ENCODE measurements at regions not wholly inside any gene's neighbourhood (a gene's known extent, or its start where the extent isn't known, plus 50 kb on each side); places are given as distances from the start of the nearest gene placed in this dataset.

DNA sequence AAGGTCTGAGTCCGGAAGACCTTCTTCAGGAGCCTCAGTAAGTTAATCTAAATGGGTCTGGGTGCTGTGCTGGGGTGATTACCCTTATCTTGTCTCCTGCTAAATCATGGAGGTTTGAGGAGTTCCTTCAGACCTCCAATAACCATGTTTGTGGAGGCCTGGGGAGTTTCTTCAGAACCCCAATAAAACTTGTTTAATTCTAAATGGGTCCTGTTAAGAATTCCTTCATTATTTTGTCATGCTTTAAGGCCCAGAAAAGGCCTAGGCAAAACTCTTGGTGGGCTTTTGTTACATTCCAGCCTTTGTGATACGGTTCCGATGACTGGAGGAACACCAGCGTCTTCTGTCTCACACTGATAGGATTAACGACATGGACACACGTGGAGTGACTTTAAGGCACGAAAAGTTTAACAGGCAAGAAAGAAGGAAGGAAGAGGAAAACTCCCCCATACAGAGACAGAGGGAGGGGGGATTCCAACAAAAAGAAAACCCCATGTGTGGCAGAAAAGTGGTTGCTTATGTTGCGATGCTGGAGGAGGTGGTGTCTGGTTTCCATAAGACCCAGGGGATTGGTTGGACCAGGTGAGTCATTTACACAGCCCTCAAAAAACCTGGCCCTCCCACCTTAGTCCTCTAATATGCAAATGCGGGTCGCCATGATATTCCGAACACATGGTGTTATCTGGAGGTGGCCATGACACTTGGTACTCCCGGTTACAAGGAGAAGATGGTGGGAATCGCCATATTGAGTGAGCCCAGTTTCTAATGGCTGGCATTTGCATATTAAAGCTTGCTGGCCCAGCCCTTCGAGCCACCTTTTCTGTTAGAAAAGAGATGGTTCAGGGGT, 72.6 kb upstream of the MFGE8 start:
- DNase-seq (ENCODE audit: low spot score in 2 of 2) = no peak
- intact Hi-C loops (cut with DNase I) = no loop called here
- no peaks in the 10 kb centered on the region for H3K9me3 ChIP-seq
- H3K27ac ChIP-seq = no peak overlapping the region
- no peak overlapping the region for H3K4me3 ChIP-seq
- no peaks in the 10 kb centered on the region for H3K36me3 ChIP-seq
- H3K27me3 ChIP-seq = no peaks in the 10 kb centered on the region
- TF ChIP-seq, protein P1, sequence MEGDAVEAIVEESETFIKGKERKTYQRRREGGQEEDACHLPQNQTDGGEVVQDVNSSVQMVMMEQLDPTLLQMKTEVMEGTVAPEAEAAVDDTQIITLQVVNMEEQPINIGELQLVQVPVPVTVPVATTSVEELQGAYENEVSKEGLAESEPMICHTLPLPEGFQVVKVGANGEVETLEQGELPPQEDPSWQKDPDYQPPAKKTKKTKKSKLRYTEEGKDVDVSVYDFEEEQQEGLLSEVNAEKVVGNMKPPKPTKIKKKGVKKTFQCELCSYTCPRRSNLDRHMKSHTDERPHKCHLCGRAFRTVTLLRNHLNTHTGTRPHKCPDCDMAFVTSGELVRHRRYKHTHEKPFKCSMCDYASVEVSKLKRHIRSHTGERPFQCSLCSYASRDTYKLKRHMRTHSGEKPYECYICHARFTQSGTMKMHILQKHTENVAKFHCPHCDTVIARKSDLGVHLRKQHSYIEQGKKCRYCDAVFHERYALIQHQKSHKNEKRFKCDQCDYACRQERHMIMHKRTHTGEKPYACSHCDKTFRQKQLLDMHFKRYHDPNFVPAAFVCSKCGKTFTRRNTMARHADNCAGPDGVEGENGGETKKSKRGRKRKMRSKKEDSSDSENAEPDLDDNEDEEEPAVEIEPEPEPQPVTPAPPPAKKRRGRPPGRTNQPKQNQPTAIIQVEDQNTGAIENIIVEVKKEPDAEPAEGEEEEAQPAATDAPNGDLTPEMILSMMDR (IDR thresholded peaks at IDR 0.05) = no peak
- peaks cover 0 to 13% of the 10 kb centered on the region in 2 donors for H3K4me1 ChIP-seq

DNA sequence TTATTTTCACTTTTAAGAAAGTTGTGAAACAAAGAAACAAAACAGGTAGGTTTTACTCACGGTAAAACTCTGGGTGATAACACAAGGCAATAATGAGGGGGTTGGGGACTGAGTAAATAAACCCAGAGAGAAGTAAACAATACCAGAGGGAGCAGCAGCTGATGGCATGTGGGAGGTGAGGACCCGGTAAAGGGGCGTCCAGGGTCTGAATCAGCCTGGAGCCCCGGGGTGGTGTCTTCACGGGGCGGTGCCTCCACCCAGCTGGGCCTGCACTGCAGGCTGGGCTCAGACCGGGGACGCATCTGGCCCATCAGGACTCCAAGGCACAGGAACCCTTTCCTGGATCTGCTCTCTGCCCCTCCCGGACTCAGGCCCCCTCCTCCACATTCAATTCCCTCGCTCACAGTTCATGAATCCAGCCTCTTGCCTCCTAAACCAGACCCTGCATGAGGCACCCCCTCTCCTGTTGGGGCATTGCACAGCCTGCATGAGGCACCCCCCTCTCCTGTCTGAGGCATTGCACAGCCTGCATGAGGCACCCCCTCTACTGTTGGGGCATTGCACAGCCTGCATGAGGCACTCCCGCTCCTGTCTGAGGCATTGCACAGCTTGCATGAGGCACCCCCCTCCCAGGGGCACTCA, 73.9 kb upstream of the MFGE8 start:
- TF ChIP-seq, protein P1 (IDR thresholded peaks at IDR 0.05) = no peak
- H3K36me3 ChIP-seq = no peaks in the 10 kb centered on the region
- H3K9me3 ChIP-seq = no peaks in the 10 kb centered on the region
- no peak for DNase-seq (ENCODE audit: low spot score in 2 of 2)
- H3K4me3 ChIP-seq = no peak overlapping the region
- peaks cover 0 to 10% of the 10 kb centered on the region in 2 donors for H3K4me1 ChIP-seq
- no peaks in the 10 kb centered on the region for H3K27me3 ChIP-seq
- no peak overlapping the region for H3K27ac ChIP-seq
- intact Hi-C loops (cut with DNase I) = no loop called here

DNA sequence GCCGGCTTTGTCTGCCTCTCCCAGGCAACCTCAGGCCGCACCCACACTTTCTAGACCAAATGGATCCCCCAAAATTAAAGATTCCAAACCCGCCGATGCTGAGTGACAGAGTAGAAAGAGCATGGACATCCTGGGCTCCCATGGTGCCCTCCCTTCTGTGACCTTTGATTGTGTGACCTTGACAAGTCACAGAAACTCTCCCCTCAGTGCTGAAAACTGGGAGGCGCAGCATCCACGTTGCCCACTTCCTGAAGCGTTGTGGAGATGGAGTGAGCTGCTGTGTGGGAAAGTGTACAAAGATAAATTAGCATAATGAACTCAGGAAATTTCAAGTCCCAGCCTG, 74.4 kb upstream of the MFGE8 start:
- Histone ChIP-seq H3K4me1 (peaks cover 0 to 5% of the 10 kb centered on the region in 2 donors), H3K9me3 (no peaks in the 10 kb centered on the region), H3K4me3 (no peak overlapping the region), H3K27me3 (no peaks in the 10 kb centered on the region), H3K27ac (no peak overlapping the region), H3K36me3 (no peaks in the 10 kb centered on the region)
- no peak for DNase-seq (ENCODE audit: low spot score in 2 of 2)
- intact Hi-C loops (cut with DNase I) = no loop called here
- TF ChIP-seq, protein P1 (IDR thresholded peaks at IDR 0.05) = no peak

DNA sequence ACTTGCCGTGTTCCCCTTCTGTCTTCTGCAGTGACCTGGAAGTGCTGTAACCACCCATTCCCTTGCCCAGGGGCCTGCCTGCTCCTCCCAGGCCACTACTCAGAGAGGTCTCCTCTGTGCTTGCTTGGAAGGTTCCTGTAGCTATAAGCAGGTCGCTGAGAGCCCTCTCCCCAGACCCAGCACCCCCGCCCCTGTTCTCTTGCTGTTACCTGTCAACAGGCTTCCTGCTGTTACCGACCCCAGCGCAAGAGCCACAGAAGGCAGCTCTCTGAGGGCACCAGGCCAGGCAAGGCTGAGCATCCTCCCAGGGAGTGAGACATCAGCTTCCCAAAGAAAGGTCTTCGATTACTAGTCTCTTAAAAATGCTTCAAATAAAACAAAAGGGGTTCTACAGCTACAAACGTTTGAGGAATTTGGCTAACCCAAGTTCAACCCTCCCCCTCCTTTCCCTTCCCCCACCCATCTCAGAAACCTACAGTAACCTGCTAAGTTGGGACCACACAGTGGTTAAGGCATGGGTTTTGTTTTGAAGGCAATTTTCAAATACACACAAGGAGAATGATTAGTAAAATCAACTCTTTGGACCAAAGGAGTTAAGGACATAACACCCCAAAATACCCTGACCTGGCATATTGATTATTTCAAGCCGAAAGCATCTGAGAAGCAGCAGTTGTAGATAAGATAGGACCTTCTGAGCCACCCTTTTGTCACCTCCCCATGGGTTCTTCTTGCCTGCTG, 74.9 kb upstream of the MFGE8 start:
- TF ChIP-seq, protein P1 (IDR thresholded peaks at IDR 0.05) = no peak
- H3K27ac ChIP-seq = no peak overlapping the region
- H3K9me3 ChIP-seq = no peaks in the 10 kb centered on the region
- no peaks in the 10 kb centered on the region for H3K4me1 ChIP-seq
- H3K36me3 ChIP-seq = no peaks in the 10 kb centered on the region
- H3K4me3 ChIP-seq = no peak overlapping the region
- no peak for DNase-seq (ENCODE audit: low spot score in 2 of 2)
- H3K27me3 ChIP-seq = no peaks in the 10 kb centered on the region
- intact Hi-C loops (cut with DNase I) = no loop called here

DNA sequence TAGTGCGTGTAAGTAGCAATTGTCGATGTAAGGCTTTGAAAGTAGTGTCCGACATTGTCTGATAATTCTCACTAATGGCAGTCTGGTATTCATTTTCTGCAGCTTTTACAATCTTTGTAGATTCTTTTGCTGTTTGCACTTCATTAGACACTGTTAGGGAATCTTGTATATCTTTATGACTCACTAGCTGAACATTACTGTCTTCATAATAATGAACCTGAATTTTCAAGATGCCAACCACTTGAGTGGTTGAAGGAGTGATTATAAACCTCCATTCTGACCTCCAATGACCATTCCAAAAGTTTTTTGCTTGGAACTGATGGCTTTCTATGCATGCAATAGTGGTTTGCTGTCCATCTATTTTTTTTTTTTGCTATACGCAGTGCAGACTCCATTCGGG, 76.4 kb upstream of the MFGE8 start:
- Histone ChIP-seq H3K27me3 (no peaks in the 10 kb centered on the region), H3K27ac (no peak overlapping the region), H3K36me3 (no peaks in the 10 kb centered on the region), H3K4me3 (no peak overlapping the region), H3K4me1 (no peaks in the 10 kb centered on the region), H3K9me3 (no peaks in the 10 kb centered on the region)
- DNase-seq (ENCODE audit: low spot score in 2 of 2) = no peak
- TF ChIP-seq, protein P1 (IDR thresholded peaks at IDR 0.05) = no peak
- intact Hi-C loops (cut with DNase I) = no loop called here

All from ascending aorta (tissue), 2 donors.